H1 (cell line): ENCODE measurements at regions not wholly inside any gene's neighbourhood (a gene's known extent, or its start where the extent isn't known, plus 50 kb on each side); places are given as distances from the start of the nearest gene placed in this dataset.

Experiments
- CTCF ChIA-PET: fragments of 300-600 bp; sonication (Branson Sonifier 250); formaldehyde crosslinking; loops from one replicate; lab custom pipeline; 2021; ENCODE audit not compliant: partially characterized antibody; lab: Charles Lee
- POLR2A ChIA-PET: fragments of 300-600 bp; sonication (Branson Sonifier 250); formaldehyde crosslinking; loops from one replicate; lab custom pipeline; 2021; ENCODE audit warnings: inconsistent platforms; ENCODE audit not compliant: partially characterized antibody; lab: Charles Lee
- DNase-seq, 2 experiments: peaks; one replicate each; pipeline versions ENCODE4 v3.0.0 to v3.0.0-alpha.2; 2010 to 2022; ENCODE audit warnings: low spot score in 2 of 2, low read depth in 1 of 2, mixed read lengths in 1 of 2
- FAIRE-seq: peaks from 2 replicates; lab custom pipeline; 2011; peaks lifted over from hg19 to GRCh38; lab: Jason Lieb, UNC
- H2AFZ ChIP-seq: 2 replicates; pipeline ENCODE4 v1.8.1; 2012; ENCODE audit warnings: low read length, inconsistent platforms
- H2AK5ac ChIP-seq: 2 replicates; pipeline ENCODE4 v1.6.1; 2013; ENCODE audit warnings: low read depth, low read length
- H2BK120ac ChIP-seq: replicated peaks from 2 replicates; pipeline ENCODE3; 2013; ENCODE audit warnings: low read depth, low read length, inconsistent platforms
- H2BK12ac ChIP-seq: 2 replicates; pipeline ENCODE4 v1.6.1; 2013; ENCODE audit warnings: low read depth, low read length
- H2BK15ac ChIP-seq: 2 replicates; pipeline ENCODE4 v1.6.1; 2013; ENCODE audit warnings: low read length
- H2BK20ac ChIP-seq: 2 replicates; pipeline ENCODE4 v1.6.1; 2013; ENCODE audit warnings: low read length
- H2BK5ac ChIP-seq: 2 replicates; pipeline ENCODE4 v1.6.1; 2013; ENCODE audit warnings: low read depth, low read length
- H3K14ac ChIP-seq: 2 replicates; pipeline ENCODE4 v1.6.1; 2013; ENCODE audit warnings: inconsistent platforms; ENCODE audit not compliant: insufficient read length
- H3K18ac ChIP-seq: 2 replicates; pipeline ENCODE4 v1.6.1; 2013; ENCODE audit warnings: low read length; ENCODE audit errors: extremely low read depth
- H3K23ac ChIP-seq: 2 replicates; pipeline ENCODE4 v1.6.1; 2013; ENCODE audit warnings: inconsistent platforms; ENCODE audit not compliant: insufficient read length
- H3K23me2 ChIP-seq: 2 replicates; pipeline ENCODE4 v1.6.1; 2013; ENCODE audit warnings: low read depth, low read length
- H3K27ac ChIP-seq: 2 replicates; pipeline ENCODE4 v1.6.1; 2011; ENCODE audit warnings: low read depth, low read length, inconsistent platforms
- H3K27me3 ChIP-seq, 4 experiments: replicated peaks in 1 of 4; 1 replicate in 1 of 4; 2 replicates in 3 of 4; pipeline versions ENCODE4 v1.6.1 to v1.8.1; 2011 to 2013; ENCODE audit warnings: low read length in 3 of 4, mild to moderate bottlenecking in 3 of 4, inconsistent platforms in 2 of 4, mixed read lengths in 2 of 4, moderate library complexity in 1 of 4; ENCODE audit not compliant: control insufficient read depth in 3 of 4, insufficient read depth in 3 of 4; ENCODE audit errors: extremely low read depth in 1 of 4
- H3K36me3 ChIP-seq, 4 experiments: 2 replicates each; pipeline versions ENCODE4 v1.6.1 to v1.8.1; 2011 to 2013; ENCODE audit warnings: mild to moderate bottlenecking in 4 of 4, low read length in 3 of 4, moderate library complexity in 2 of 4, control low read depth in 1 of 4, inconsistent platforms in 1 of 4; ENCODE audit not compliant: insufficient read depth in 4 of 4, control insufficient read depth in 2 of 4
- H3K4ac ChIP-seq: replicated peaks from 2 replicates; pipeline ENCODE3; 2013; ENCODE audit warnings: low read length, low read depth, mixed read lengths, inconsistent platforms; ENCODE audit not compliant: insufficient read length
- H3K4me1 ChIP-seq, 4 experiments: replicated peaks in 1 of 4; 1 replicate in 1 of 4; 2 replicates in 3 of 4; pipeline versions ENCODE4 v1.6.1 to v1.8.1; 2011 to 2013; ENCODE audit warnings: low read length in 3 of 4, inconsistent platforms in 2 of 4, mixed read lengths in 1 of 4; ENCODE audit not compliant: insufficient read depth in 4 of 4, control insufficient read depth in 3 of 4
- H3K4me2 ChIP-seq, 2 experiments: 2 replicates each; pipeline versions ENCODE4 v1.6.1 to v1.8.1; 2011 to 2013; ENCODE audit warnings: low read depth in 2 of 2, low read length in 2 of 2, control low read depth in 1 of 2, inconsistent platforms in 1 of 2, mild to moderate bottlenecking in 1 of 2; ENCODE audit not compliant: insufficient read depth in 1 of 2
- H3K4me3 ChIP-seq, 4 experiments: fragments of 200-600, 300-600 bp in 1 of 4; sonication (generic), shearing (Covaris generic), sonication (Bioruptor Twin) in 1 of 4; 2 replicates each; pipeline versions ENCODE4 v1.5.1 to v1.8.1; 2011 to 2016; ENCODE audit warnings: low read length in 4 of 4, low read depth in 3 of 4, control low read depth in 2 of 4, inconsistent platforms in 2 of 4, mild to moderate bottlenecking in 2 of 4, mixed read lengths in 1 of 4, moderate library complexity in 1 of 4; ENCODE audit not compliant: insufficient read depth in 2 of 4; ENCODE audit errors: extremely low read depth in 1 of 4
- H3K56ac ChIP-seq: replicated peaks from 2 replicates; pipeline ENCODE3; 2013; ENCODE audit warnings: low read depth, mild to moderate bottlenecking, mixed read lengths, low read length, inconsistent platforms; ENCODE audit not compliant: insufficient read length
- H3K79me1 ChIP-seq: 2 replicates; pipeline ENCODE4 v1.6.1; 2013; ENCODE audit warnings: low read depth, low read length, control low read depth
- H3K79me2 ChIP-seq, 2 experiments: 2 replicates each; pipeline versions ENCODE4 v1.6.1 to v1.8.1; 2012 to 2013; ENCODE audit warnings: low read length in 2 of 2, mild to moderate bottlenecking in 2 of 2, inconsistent platforms in 1 of 2; ENCODE audit not compliant: insufficient read depth in 2 of 2, control insufficient read depth in 1 of 2
- H3K9ac ChIP-seq, 4 experiments: replicated peaks in 1 of 4; 1 replicate in 1 of 4; 2 replicates in 3 of 4; pipeline versions ENCODE4 v1.6.1 to v1.8.1; 2011 to 2013; ENCODE audit warnings: low read depth in 3 of 4, low read length in 3 of 4, control low read depth in 2 of 4, mild to moderate bottlenecking in 2 of 4, moderate library complexity in 2 of 4, inconsistent platforms in 1 of 4; ENCODE audit errors: extremely low read depth in 1 of 4
- H3K9me3 ChIP-seq, 2 experiments: 2 replicates each; pipeline versions ENCODE4 v1.6.1 to v1.8.1; 2012 to 2013; ENCODE audit warnings: mild to moderate bottlenecking in 2 of 2, moderate library complexity in 2 of 2, control low read depth in 1 of 2, inconsistent platforms in 1 of 2, low read depth in 1 of 2, low read length in 1 of 2, mixed read lengths in 1 of 2; ENCODE audit not compliant: insufficient read depth in 2 of 2
- H4K20me1 ChIP-seq, 2 experiments: replicated peaks in 1 of 2; 2 replicates each; pipeline versions ENCODE3 to v1.8.1; 2011 to 2013; ENCODE audit warnings: inconsistent platforms in 2 of 2, low read length in 2 of 2, mild to moderate bottlenecking in 1 of 2; ENCODE audit not compliant: insufficient read depth in 2 of 2, control insufficient read depth in 1 of 2
- H4K5ac ChIP-seq: 2 replicates; pipeline ENCODE4 v1.6.1; 2013; ENCODE audit warnings: low read length, low read depth, mixed read lengths, inconsistent platforms; ENCODE audit not compliant: insufficient read length
- H4K8ac ChIP-seq: 2 replicates; pipeline ENCODE4 v1.8.0; 2013; ENCODE audit warnings: mild to moderate bottlenecking, moderate library complexity, low read length, inconsistent platforms; ENCODE audit not compliant: insufficient read depth; ENCODE audit errors: extremely low read depth
- H4K91ac ChIP-seq: replicated peaks from 2 replicates; pipeline ENCODE3; 2013; ENCODE audit warnings: low read length, mixed read lengths, inconsistent platforms; ENCODE audit not compliant: insufficient read length
- BCL11A ChIP-seq, 2 experiments: IDR thresholded peaks; one replicate each; pipeline ENCODE4 v1.6.1; 2011; ENCODE audit warnings: low read depth in 2 of 2, low read length in 2 of 2, mild to moderate bottlenecking in 2 of 2
- CBX5 ChIP-seq: fragments of 300-800, 300-1000 bp; sonication (generic); IDR thresholded peaks from 2 replicates; pipeline ENCODE4 v1.7.1; 2016; ENCODE audit warnings: antibody characterized with exemption, low read length, low read depth
- CHD1 ChIP-seq: IDR thresholded peaks from 2 replicates; pipeline ENCODE4 v1.6.1; 2012; ENCODE audit warnings: low read depth, low read length, improper control_type of control experiment
- EP300 ChIP-seq, 2 experiments: IDR thresholded peaks; 1 replicate in 1 of 2; 2 replicates in 1 of 2; pipeline ENCODE4 v1.6.1; 2011 to 2012; ENCODE audit warnings: low read depth in 2 of 2, low read length in 2 of 2, mild to moderate bottlenecking in 2 of 2, borderline replicate concordance in 1 of 2, inconsistent platforms in 1 of 2, moderate library complexity in 1 of 2
- FOSL1 ChIP-seq: IDR thresholded peaks from 2 replicates; pipeline ENCODE4 v1.6.1; 2011; ENCODE audit warnings: mild to moderate bottlenecking, low read depth, low read length, moderate library complexity; ENCODE audit not compliant: insufficient read depth
- JUN ChIP-seq: IDR thresholded peaks from 2 replicates; pipeline ENCODE4 v1.6.1; 2011; ENCODE audit warnings: low read depth, mild to moderate bottlenecking, improper control_type of control experiment, low read length
- JUND ChIP-seq: IDR thresholded peaks from 2 replicates; pipeline ENCODE4 v1.6.1; 2011; ENCODE audit warnings: mild to moderate bottlenecking, improper control_type of control experiment, low read length
- NANOG ChIP-seq: IDR thresholded peaks from 2 replicates; pipeline ENCODE4 v1.6.1; 2011; ENCODE audit warnings: low read length, low read depth, mild to moderate bottlenecking, inconsistent platforms; ENCODE audit not compliant: insufficient read depth, poor library complexity, severe bottlenecking
- SIN3A ChIP-seq, 2 experiments: IDR thresholded peaks in 1 of 2; conservative IDR thresholded peaks in 1 of 2; 2 replicates each; pipeline ENCODE4 v1.6.1; 2011 to 2012; ENCODE audit warnings: low read length in 2 of 2, improper control_type of control experiment in 1 of 2, low read depth in 1 of 2, mild to moderate bottlenecking in 1 of 2
- SP4 ChIP-seq: IDR thresholded peaks from 2 replicates; pipeline ENCODE4 v1.6.1; 2012; ENCODE audit warnings: low read length, inconsistent platforms
- TBP ChIP-seq: IDR thresholded peaks from 2 replicates; pipeline ENCODE4 v1.6.1; 2011; ENCODE audit warnings: low read depth, low read length, improper control_type of control experiment
- USF2 ChIP-seq: IDR thresholded peaks from 2 replicates; pipeline ENCODE4 v1.6.1; 2011; ENCODE audit warnings: low read length, improper control_type of control experiment
- ZNF274 ChIP-seq: IDR thresholded peaks from 2 replicates; pipeline ENCODE4 v1.7.0; 2012; ENCODE audit warnings: low read length, borderline replicate concordance; ENCODE audit errors: extremely low read depth
- WGBS, 2 experiments: shearing (Covaris generic) in 1 of 2; methylation state at CpG; one replicate each; pipeline versions ENCODE4 v1.1.6 to v1.1.7; 2013 to 2015; ENCODE audit warnings: low lambda C conversion rate in 2 of 2, mixed read lengths in 2 of 2, inconsistent platforms in 1 of 2, low coverage in 1 of 2, missing lambda C conversion rate in 1 of 2; ENCODE audit not compliant: insufficient replicate concordance in 2 of 2, insufficient coverage in 1 of 2, insufficient read length in 1 of 2; ENCODE audit errors: extremely low coverage in 1 of 2, missing lambda C conversion rate in 1 of 2; 5-methylcytosine and 5-hydroxymethylcytosine counted together

GRCh38 chr1:14362331-14362730 lies 236.2 kb upstream of the KAZN start:
- H2BK20ac ChIP-seq = no peak overlapping the region
- H3K23me2 ChIP-seq = no peaks in the 10 kb centered on the region
- H3K9me3 ChIP-seq = peaks cover 0 to 4% of the 10 kb centered on the region in 2 experiments; a peak in 2 of 4 replicates
- H3K4me2 ChIP-seq = no peak overlapping the region
- no peaks in the 10 kb centered on the region for H3K79me2 ChIP-seq
- no peak overlapping the region for H3K18ac ChIP-seq
- no peaks in the 10 kb centered on the region for H3K27me3 ChIP-seq
- H2BK12ac ChIP-seq = no peak overlapping the region
- WGBS, 2 experiments = 100% methylated on average over 1 of the region's 1 CpG; no CpG with 5 or more reads in 1 of the 2 experiments
- no peak for FAIRE-seq
- ChIA-PET CTCF (interaction anchor here (0.6 to 1.5 kb wide), 3 partner anchors 73 to 1871 kb away, joined by 3 to 6 read pairs (median 4); no protein-coding TSS in a partner anchor), POLR2A (interaction anchor here (1.5 kb wide), 1 partner anchor 36 kb away, joined by 3 read pairs; no protein-coding TSS in a partner anchor)
- H3K36me3 ChIP-seq = no peaks in the 10 kb centered on the region
- no peak overlapping the region for H3K4me3 ChIP-seq
- no peak overlapping the region for H2BK15ac ChIP-seq
- H3K23ac ChIP-seq = no peak overlapping the region
- no peak overlapping the region; the same call in 1 of the 2 replicates for H4K8ac ChIP-seq
- no peak overlapping the region for H2AFZ ChIP-seq
- no peak overlapping the region for H4K91ac ChIP-seq
- no peak overlapping the region for H3K4ac ChIP-seq
- no peak overlapping the region for H3K14ac ChIP-seq
- no peaks in the 10 kb centered on the region for H4K20me1 ChIP-seq
- H2AK5ac ChIP-seq = no peak overlapping the region
- H3K56ac ChIP-seq = no peak overlapping the region
- DNase-seq = no peak
- no peak overlapping the region for H2BK5ac ChIP-seq
- no peaks in the 10 kb centered on the region for H3K79me1 ChIP-seq
- H3K4me1 ChIP-seq = peaks cover 0 to 6% (median 2%) of the 10 kb centered on the region in 4 experiments; a peak in 3 of 7 replicates
- H4K5ac ChIP-seq = no peak overlapping the region
- no peak overlapping the region for H3K9ac ChIP-seq
- H3K27ac ChIP-seq = no peak overlapping the region
- no peak overlapping the region for H2BK120ac ChIP-seq
- TF ChIP-seq ZNF274 (no peak), JUND (no peak), NANOG (no peak), EP300 (IDR thresholded peaks at IDR 0.05; ENCODE audit: borderline replicate concordance in 1 of 2, low read depth in 2 of 2, low read length in 2 of 2) (no peak), USF2 (no peak), SIN3A (conservative IDR thresholded peaks at IDR 0.05 in 1 of 2, IDR thresholded peaks at IDR 0.05 in 1 of 2; ENCODE audit: low read depth in 1 of 2, low read length in 2 of 2) (no peak), CHD1 (no peak), TBP (no peak), SP4 (no peak), FOSL1 (no peak), CBX5 (no peak), BCL11A (IDR thresholded peaks at IDR 0.05; ENCODE audit: low read depth in 2 of 2, low read length in 2 of 2) (no peak), JUN (no peak)
